ENCODE measurements at regions not wholly inside any gene's neighbourhood (a gene's known extent, or its start where the extent isn't known, plus 50 kb on each side); places are given as distances from the start of the nearest gene placed in this dataset.

- no peak for TF ChIP-seq MIER1 (IDR thresholded peaks at IDR 0.05; ENCODE audit: low read depth)
- TF ChIP-seq, protein P1, sequence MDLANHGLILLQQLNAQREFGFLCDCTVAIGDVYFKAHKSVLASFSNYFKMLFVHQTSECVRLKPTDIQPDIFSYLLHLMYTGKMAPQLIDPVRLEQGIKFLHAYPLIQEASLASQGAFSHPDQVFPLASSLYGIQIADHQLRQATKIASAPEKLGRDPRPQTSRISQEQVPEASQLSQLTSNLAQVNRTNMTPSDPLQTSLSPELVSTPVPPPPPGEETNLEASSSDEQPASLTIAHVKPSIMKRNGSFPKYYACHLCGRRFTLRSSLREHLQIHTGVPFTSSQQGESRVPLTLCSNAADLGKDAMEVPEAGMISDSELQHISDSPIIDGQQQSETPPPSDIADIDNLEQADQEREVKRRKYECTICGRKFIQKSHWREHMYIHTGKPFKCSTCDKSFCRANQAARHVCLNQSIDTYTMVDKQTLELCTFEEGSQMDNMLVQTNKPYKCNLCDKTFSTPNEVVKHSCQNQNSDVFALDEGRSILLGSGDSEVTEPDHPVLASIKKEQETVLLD (IDR thresholded peaks at IDR 0.05), result no peak
- TF ChIP-seq CREM (IDR thresholded peaks at IDR 0.05; ENCODE audit: low read depth), result no peak
- TF ChIP-seq CTCF (IDR thresholded peaks at IDR 0.05 in 2 of 3, conservative IDR thresholded peaks at IDR 0.05 in 1 of 3; ENCODE audit: insufficient read depth in 2 of 3, low read depth in 1 of 3, low read length in 3 of 3), result peak in 1 of 3 experiments; percentile 6; a peak in 1 of 6 replicates
- no peak for TF ChIP-seq ZNF24 (IDR thresholded peaks at IDR 0.05)
- no peak for TF ChIP-seq BCLAF1 (IDR thresholded peaks at IDR 0.05; ENCODE audit: borderline replicate concordance in 1 of 2, control insufficient read depth in 1 of 2, low read depth in 2 of 2, low read length in 1 of 2)
- no peak for TF ChIP-seq SRSF9 (IDR thresholded peaks at IDR 0.05; ENCODE audit: borderline replicate concordance, low read depth, low read length)
Observed at GRCh38 chr3:53941950-53942349, 50.3 kb upstream of the SELENOK start.

Measured in K562 (cell line).